HEK293 (cell line): ENCODE measurements at regions not wholly inside any gene's neighbourhood (a gene's known extent, or its start where the extent isn't known, plus 50 kb on each side); places are given as distances from the start of the nearest gene placed in this dataset.

Experiments used
- CTCF ChIA-PET: fragments of 350-600 bp; formaldehyde crosslinking; extraction: SDS; loops from one replicate; lab custom pipeline; 2021; ENCODE audit warnings: antibody characterized with exemption; lab: Yijun Ruan, JAX
- POLR2A ChIA-PET: fragments of 300-600 bp; formaldehyde crosslinking; extraction: SDS; loops from one replicate; lab custom pipeline; 2020; ENCODE audit warnings: antibody characterized with exemption, inconsistent platforms; lab: Yijun Ruan, JAX
- H3K27ac ChIP-seq: fragments of 200-500 bp; sonication (Bioruptor generic); 2 replicates; pipeline ENCODE4 v1.5.1; 2014; ENCODE audit warnings: low read depth, low read length, control low read depth, inconsistent platforms; ENCODE audit errors: extremely low read depth
- H3K36me3 ChIP-seq, 2 experiments: fragments of 200-500 bp in 1 of 2; sonication (Bioruptor generic) in 1 of 2; 1 replicate in 1 of 2; 2 replicates in 1 of 2; pipeline ENCODE4 v1.5.1; 2014 to 2017; ENCODE audit warnings: inconsistent platforms in 2 of 2, low read length in 2 of 2; ENCODE audit not compliant: control insufficient read depth in 2 of 2, insufficient read depth in 1 of 2
- H3K4me1 ChIP-seq: fragments of 200-500 bp; sonication (Bioruptor generic); 2 replicates; pipeline ENCODE4 v1.5.1; 2014; ENCODE audit warnings: mild to moderate bottlenecking, low read length, inconsistent platforms; ENCODE audit not compliant: control insufficient read depth, insufficient read depth
- H3K4me3 ChIP-seq: 2 replicates; pipeline ENCODE4 v1.5.1; 2011; ENCODE audit warnings: low read depth, mild to moderate bottlenecking, control low read depth, low read length, moderate library complexity
- H3K9me3 ChIP-seq: fragments of 200-500 bp; sonication (Bioruptor generic); 2 replicates; pipeline ENCODE4 v1.5.1; 2014; ENCODE audit warnings: low read depth, low read length, inconsistent platforms; ENCODE audit not compliant: control insufficient read depth, insufficient read depth
- HOXA7 ChIP-seq: sonication (generic); formaldehyde crosslinking; IDR thresholded peaks from 2 replicates; pipeline ENCODE4 v1.8.1; 2022; ENCODE audit warnings: missing genetic modification reagents, borderline replicate concordance
- IKZF3 ChIP-seq: fragments of 450-650 bp; IDR thresholded peaks from 2 replicates; pipeline ENCODE4 v1.5.0; 2018; ENCODE audit warnings: missing biosample characterization, mild to moderate bottlenecking, missing genetic modification characterization, moderate library complexity
- PRDM1 ChIP-seq: fragments of 450-650 bp; formaldehyde crosslinking; IDR thresholded peaks from 2 replicates; pipeline ENCODE4; 2016; ENCODE audit warnings: missing biosample characterization, missing genetic modification characterization
- SCRT2 ChIP-seq: fragments of 450-650 bp; formaldehyde crosslinking; IDR thresholded peaks from 2 replicates; pipeline ENCODE4 v1.5.1; 2016; ENCODE audit warnings: missing biosample characterization, missing genetic modification characterization
- SP2 ChIP-seq: fragments of 450-650 bp; formaldehyde crosslinking; IDR thresholded peaks from 2 replicates; pipeline ENCODE4 v1.5.1; 2016; ENCODE audit warnings: missing biosample characterization, missing genetic modification characterization
- SP7 ChIP-seq: fragments of 450-650 bp; formaldehyde crosslinking; IDR thresholded peaks from 2 replicates; pipeline ENCODE4 v1.5.1; 2016; ENCODE audit warnings: missing biosample characterization, missing genetic modification characterization
- WT1 ChIP-seq: fragments of 450-650 bp; formaldehyde crosslinking; IDR thresholded peaks from 2 replicates; pipeline ENCODE4 v1.5.1; 2016; ENCODE audit warnings: missing biosample characterization, missing genetic modification characterization
- ZBTB8A ChIP-seq: fragments of 450-650 bp; formaldehyde crosslinking; IDR thresholded peaks from 2 replicates; pipeline ENCODE4 v1.5.1; 2016; ENCODE audit warnings: missing biosample characterization, missing genetic modification characterization
- ZFP37 ChIP-seq: fragments of 450-650 bp; formaldehyde crosslinking; IDR thresholded peaks from 2 replicates; pipeline ENCODE4 v1.5.1; 2016; ENCODE audit warnings: missing biosample characterization, missing genetic modification characterization
- ZNF114 ChIP-seq: fragments of 450-650 bp; formaldehyde crosslinking; IDR thresholded peaks from 2 replicates; pipeline ENCODE4 v1.5.0; 2017; ENCODE audit warnings: missing biosample characterization, missing genetic modification characterization
- ZNF169 ChIP-seq: fragments of 450-650 bp; formaldehyde crosslinking; IDR thresholded peaks from 2 replicates; pipeline ENCODE4 v1.5.1; 2016; ENCODE audit warnings: missing biosample characterization, missing genetic modification characterization
- ZNF175 ChIP-seq: fragments of 450-650 bp; formaldehyde crosslinking; IDR thresholded peaks from 2 replicates; pipeline ENCODE4 v1.5.1; 2016; ENCODE audit warnings: missing biosample characterization, missing genetic modification characterization
- ZNF184 ChIP-seq: fragments of 450-650 bp; IDR thresholded peaks from 2 replicates; pipeline ENCODE4 v1.5.1; 2018; ENCODE audit warnings: missing biosample characterization, mild to moderate bottlenecking, missing genetic modification characterization
- ZNF19 ChIP-seq: fragments of 450-650 bp; formaldehyde crosslinking; IDR thresholded peaks from 2 replicates; pipeline ENCODE4; 2016; ENCODE audit warnings: missing biosample characterization, missing genetic modification characterization, low read depth
- ZNF211 ChIP-seq: fragments of 450-650 bp; formaldehyde crosslinking; IDR thresholded peaks from 2 replicates; pipeline ENCODE4 v1.5.1; 2016; ENCODE audit warnings: low read depth, missing biosample characterization, missing genetic modification characterization
- ZNF274 ChIP-seq, 2 experiments: fragments of 200-500 bp in 1 of 2; fragments of 450-650 bp in 1 of 2; sonication (Bioruptor generic) in 1 of 2; formaldehyde crosslinking in 1 of 2; IDR thresholded peaks; 2 replicates each; pipeline versions ENCODE4 v1.5.1 to v1.6.1; 2014 to 2016; ENCODE audit warnings: borderline replicate concordance in 1 of 2, inconsistent platforms in 1 of 2, low read length in 1 of 2, missing biosample characterization in 1 of 2, missing genetic modification characterization in 1 of 2
- ZNF280D ChIP-seq: fragments of 450-650 bp; formaldehyde crosslinking; IDR thresholded peaks from 2 replicates; pipeline ENCODE4 v1.5.1; 2016; ENCODE audit warnings: missing biosample characterization, missing genetic modification characterization
- ZNF292 ChIP-seq: fragments of 450-650 bp; formaldehyde crosslinking; IDR thresholded peaks from 2 replicates; pipeline ENCODE4 v1.5.1; 2016; ENCODE audit warnings: low read depth, missing biosample characterization, missing genetic modification characterization, borderline replicate concordance
- ZNF302 ChIP-seq: fragments of 450-650 bp; formaldehyde crosslinking; IDR thresholded peaks from 2 replicates; pipeline ENCODE4 v1.5.1; 2016; ENCODE audit warnings: missing biosample characterization, missing genetic modification characterization, low read depth
- ZNF473 ChIP-seq: fragments of 450-650 bp; formaldehyde crosslinking; IDR thresholded peaks from 2 replicates; pipeline ENCODE4 v1.5.1; 2017; ENCODE audit warnings: missing biosample characterization, missing genetic modification characterization
- ZNF501 ChIP-seq: fragments of 450-650 bp; formaldehyde crosslinking; IDR thresholded peaks from 2 replicates; pipeline ENCODE4 v1.5.1; 2016; ENCODE audit warnings: missing biosample characterization, missing genetic modification characterization
- ZNF518A ChIP-seq: fragments of 450-650 bp; formaldehyde crosslinking; conservative IDR thresholded peaks from 2 replicates; pipeline ENCODE4 v1.5.1; 2016; ENCODE audit warnings: low read depth, missing biosample characterization, missing genetic modification characterization
- ZNF549 ChIP-seq: fragments of 450-650 bp; IDR thresholded peaks from 2 replicates; pipeline ENCODE4 v1.5.1; 2018; ENCODE audit warnings: missing biosample characterization, missing genetic modification characterization, mild to moderate bottlenecking, inconsistent platforms, moderate library complexity
- ZNF654 ChIP-seq: fragments of 450-650 bp; formaldehyde crosslinking; IDR thresholded peaks from 2 replicates; pipeline ENCODE4 v1.5.1; 2016; ENCODE audit warnings: low read depth, missing biosample characterization, missing genetic modification characterization
- ZXDB ChIP-seq: fragments of 450-650 bp; formaldehyde crosslinking; IDR thresholded peaks from 2 replicates; pipeline ENCODE4 v1.5.1; 2016; ENCODE audit warnings: missing biosample characterization, missing genetic modification characterization
- TF ChIP-seq, protein P1 (sequence below): fragments of 450-650 bp; formaldehyde crosslinking; IDR thresholded peaks from 2 replicates; pipeline ENCODE4 v1.5.1; 2016; ENCODE audit warnings: missing biosample characterization, missing genetic modification characterization
- TF ChIP-seq, protein P2 (sequence below): fragments of 450-650 bp; formaldehyde crosslinking; IDR thresholded peaks from 2 replicates; pipeline ENCODE4 v1.5.1; 2016; ENCODE audit warnings: missing biosample characterization, missing genetic modification characterization, borderline replicate concordance

DNA sequence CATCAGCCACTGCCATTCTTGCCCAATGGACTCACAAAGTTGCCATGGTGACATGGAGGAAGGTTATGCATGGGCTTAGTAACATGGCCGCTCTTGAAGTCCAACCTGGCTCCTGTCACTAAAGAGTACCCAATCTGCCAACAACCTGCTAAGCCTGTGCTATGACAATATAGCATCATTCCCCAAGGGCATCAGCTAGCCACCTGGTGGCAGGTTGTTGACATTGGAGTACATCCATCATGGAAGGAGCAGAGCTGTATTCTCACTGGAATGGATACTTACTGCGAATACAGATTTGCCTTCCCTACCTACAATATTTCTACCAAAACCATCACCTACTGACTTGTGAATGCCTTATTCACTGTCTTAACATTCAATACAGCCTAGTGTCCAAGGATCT is 138.9 kb upstream of the RORA start:
- Histone ChIP-seq H3K4me3 (no peak overlapping the region), H3K9me3 (no peaks in the 10 kb centered on the region), H3K4me1 (no peaks in the 10 kb centered on the region), H3K36me3 (no peaks in the 10 kb centered on the region), H3K27ac (no peak overlapping the region)
- ChIA-PET CTCF (interaction anchor here (0.7 kb wide), 1 partner anchor 322 kb away, joined by 3 read pairs; no protein-coding TSS in a partner anchor), POLR2A (no interaction called here)
- TF ChIP-seq, protein P1, sequence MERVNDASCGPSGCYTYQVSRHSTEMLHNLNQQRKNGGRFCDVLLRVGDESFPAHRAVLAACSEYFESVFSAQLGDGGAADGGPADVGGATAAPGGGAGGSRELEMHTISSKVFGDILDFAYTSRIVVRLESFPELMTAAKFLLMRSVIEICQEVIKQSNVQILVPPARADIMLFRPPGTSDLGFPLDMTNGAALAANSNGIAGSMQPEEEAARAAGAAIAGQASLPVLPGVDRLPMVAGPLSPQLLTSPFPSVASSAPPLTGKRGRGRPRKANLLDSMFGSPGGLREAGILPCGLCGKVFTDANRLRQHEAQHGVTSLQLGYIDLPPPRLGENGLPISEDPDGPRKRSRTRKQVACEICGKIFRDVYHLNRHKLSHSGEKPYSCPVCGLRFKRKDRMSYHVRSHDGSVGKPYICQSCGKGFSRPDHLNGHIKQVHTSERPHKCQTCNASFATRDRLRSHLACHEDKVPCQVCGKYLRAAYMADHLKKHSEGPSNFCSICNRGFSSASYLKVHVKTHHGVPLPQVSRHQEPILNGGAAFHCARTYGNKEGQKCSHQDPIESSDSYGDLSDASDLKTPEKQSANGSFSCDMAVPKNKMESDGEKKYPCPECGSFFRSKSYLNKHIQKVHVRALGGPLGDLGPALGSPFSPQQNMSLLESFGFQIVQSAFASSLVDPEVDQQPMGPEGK (tag by site-specific recombination), result no peak
- TF ChIP-seq SP7 (tag by site-specific recombination) (no peak), ZFP37 (no peak), PRDM1 (tag by site-specific recombination) (no peak), ZNF549 (no peak), ZNF292 (no peak), ZNF280D (tag by site-specific recombination) (no peak), ZNF274 (IDR thresholded peaks at IDR 0.05; ENCODE audit: low read length) (no peak), ZNF274 (tag by site-specific recombination; IDR thresholded peaks at IDR 0.05; ENCODE audit: borderline replicate concordance) (no peak), ZNF169 (tag by site-specific recombination) (no peak), SCRT2 (tag by site-specific recombination) (no peak), ZNF473 (tag by site-specific recombination) (no peak), IKZF3 (tag by site-specific recombination) (no peak), ZXDB (tag by site-specific recombination) (no peak), WT1 (tag by site-specific recombination) (no peak), ZNF302 (no peak), ZNF211 (tag by site-specific recombination) (no peak), ZNF114 (tag by site-specific recombination) (no peak), ZNF175 (tag by site-specific recombination) (no peak)
- TF ChIP-seq, protein P2, sequence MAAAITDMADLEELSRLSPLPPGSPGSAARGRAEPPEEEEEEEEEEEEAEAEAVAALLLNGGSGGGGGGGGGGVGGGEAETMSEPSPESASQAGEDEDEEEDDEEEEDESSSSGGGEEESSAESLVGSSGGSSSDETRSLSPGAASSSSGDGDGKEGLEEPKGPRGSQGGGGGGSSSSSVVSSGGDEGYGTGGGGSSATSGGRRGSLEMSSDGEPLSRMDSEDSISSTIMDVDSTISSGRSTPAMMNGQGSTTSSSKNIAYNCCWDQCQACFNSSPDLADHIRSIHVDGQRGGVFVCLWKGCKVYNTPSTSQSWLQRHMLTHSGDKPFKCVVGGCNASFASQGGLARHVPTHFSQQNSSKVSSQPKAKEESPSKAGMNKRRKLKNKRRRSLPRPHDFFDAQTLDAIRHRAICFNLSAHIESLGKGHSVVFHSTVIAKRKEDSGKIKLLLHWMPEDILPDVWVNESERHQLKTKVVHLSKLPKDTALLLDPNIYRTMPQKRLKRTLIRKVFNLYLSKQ (tag by site-specific recombination), result no peak

DNA sequence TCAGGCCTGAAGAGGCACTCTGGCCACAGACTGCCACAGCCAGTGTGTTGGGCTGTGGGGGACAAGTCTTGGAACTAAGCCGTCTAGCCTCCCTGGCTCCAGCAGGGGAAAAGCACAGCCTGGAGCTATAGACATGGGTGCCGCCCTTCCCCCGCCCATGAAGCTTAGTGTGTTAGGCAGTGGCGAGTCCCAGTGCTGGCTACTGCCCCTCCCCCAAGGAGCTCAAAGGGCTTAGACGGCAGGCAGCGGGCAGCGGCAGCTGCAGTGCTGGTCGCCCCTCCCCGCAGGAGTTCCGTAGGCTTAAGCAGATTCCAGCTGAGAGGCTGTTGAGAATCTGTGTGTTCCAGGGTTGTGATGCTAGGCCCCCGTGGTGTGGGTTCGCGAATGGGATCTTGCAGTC is 135.8 kb upstream of the RORA start:
- POLR2A ChIA-PET, result no interaction called here
- Histone ChIP-seq H3K9me3 (no peaks in the 10 kb centered on the region), H3K4me1 (no peaks in the 10 kb centered on the region), H3K36me3 (no peaks in the 10 kb centered on the region), H3K27ac (no peak overlapping the region), H3K4me3 (no peak overlapping the region)
- CTCF ChIA-PET, result no interaction called here
- no peak for TF ChIP-seq ZNF184
- no peak for TF ChIP-seq ZNF518A (tag by site-specific recombination)
- no peak for TF ChIP-seq SP2 (tag by site-specific recombination)
- no peak for TF ChIP-seq ZNF501 (tag by site-specific recombination)
- TF ChIP-seq ZBTB8A (tag by site-specific recombination), result no peak
- TF ChIP-seq ZNF19 (tag by site-specific recombination), result no peak
- TF ChIP-seq HOXA7 (CRISPR knock-in tag), result no peak
- TF ChIP-seq ZNF654 (tag by site-specific recombination), result no peak
